ENCODE measurements at regions not wholly inside any gene's neighbourhood (a gene's known extent, or its start where the extent isn't known, plus 50 kb on each side); places are given as distances from the start of the nearest gene placed in this dataset.

DNA sequence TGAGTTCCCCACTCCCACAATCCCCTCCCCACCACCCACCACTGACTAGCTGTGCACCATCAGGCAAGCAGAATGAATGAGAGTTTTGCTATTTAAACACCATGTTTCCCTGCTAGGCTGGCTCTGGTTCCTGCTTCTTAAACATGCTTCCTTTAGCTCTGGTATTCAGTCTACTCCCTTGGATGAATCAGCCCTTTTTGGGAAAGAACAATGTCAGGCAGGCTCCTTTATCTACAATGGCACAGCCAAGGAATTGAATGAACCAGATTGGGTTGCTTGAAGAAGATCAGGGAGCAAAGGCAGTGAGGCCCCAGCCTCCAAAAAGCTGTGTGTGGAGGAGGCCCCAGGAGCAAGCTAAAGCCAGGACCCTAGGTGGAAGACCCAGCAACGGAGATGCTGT, 92.9 kb upstream of the ISX start:
- DNase-seq (ENCODE audit: low read depth): no peak
- no peak overlapping the region for H3K4me3 ChIP-seq (ENCODE audit: low read length)
- TF ChIP-seq, protein P1, sequence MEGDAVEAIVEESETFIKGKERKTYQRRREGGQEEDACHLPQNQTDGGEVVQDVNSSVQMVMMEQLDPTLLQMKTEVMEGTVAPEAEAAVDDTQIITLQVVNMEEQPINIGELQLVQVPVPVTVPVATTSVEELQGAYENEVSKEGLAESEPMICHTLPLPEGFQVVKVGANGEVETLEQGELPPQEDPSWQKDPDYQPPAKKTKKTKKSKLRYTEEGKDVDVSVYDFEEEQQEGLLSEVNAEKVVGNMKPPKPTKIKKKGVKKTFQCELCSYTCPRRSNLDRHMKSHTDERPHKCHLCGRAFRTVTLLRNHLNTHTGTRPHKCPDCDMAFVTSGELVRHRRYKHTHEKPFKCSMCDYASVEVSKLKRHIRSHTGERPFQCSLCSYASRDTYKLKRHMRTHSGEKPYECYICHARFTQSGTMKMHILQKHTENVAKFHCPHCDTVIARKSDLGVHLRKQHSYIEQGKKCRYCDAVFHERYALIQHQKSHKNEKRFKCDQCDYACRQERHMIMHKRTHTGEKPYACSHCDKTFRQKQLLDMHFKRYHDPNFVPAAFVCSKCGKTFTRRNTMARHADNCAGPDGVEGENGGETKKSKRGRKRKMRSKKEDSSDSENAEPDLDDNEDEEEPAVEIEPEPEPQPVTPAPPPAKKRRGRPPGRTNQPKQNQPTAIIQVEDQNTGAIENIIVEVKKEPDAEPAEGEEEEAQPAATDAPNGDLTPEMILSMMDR (IDR thresholded peaks at IDR 0.05; ENCODE audit: insufficient read depth, low read depth, low read length, missing control alignments): no peak

DNA sequence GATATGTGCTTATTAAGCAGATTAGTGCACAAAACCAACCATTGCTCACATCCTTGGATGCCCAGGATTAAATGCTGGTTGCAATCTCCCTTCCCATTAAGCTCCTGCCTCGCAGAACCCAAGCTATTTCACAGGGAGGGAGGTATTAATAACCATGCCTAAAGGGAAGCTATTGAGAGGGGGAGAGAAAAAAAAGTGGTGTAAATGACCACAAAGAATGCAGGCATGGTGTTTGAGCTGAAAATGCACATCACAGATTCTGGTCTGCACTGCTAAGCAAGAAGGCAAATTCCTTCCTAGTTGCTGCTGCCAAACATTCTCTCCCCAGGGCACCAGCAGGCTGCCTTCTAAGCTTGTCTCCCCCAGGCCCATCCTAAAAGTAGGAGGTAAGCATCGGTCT, 92.0 kb upstream of the ISX start:
- DNase-seq (ENCODE audit: low read depth): no peak
- H3K4me3 ChIP-seq (ENCODE audit: low read length): no peak overlapping the region
- TF ChIP-seq, protein P1 (IDR thresholded peaks at IDR 0.05; ENCODE audit: insufficient read depth, low read depth, low read length, missing control alignments): no peak

DNA sequence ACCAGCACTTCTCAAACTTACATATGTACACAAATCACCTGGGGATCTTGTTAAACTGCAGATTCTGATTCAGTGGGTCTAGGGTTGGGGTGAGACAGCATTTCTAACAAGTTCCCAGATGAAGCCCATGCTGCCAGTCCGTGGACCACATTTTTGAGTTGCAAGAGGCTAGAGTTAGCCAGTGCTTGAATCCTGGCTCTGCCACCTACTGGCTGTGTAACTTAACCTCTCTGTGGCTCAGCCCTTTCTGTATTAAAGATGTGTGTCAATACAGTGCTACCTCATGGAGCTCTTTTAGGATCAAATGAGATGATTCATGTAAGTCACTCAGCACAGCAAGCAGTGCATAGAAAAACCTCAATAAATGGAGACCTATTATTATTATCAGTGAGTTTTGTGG, 90.2 kb upstream of the ISX start:
- no peak overlapping the region for H3K4me3 ChIP-seq (ENCODE audit: low read length)
- TF ChIP-seq, protein P1 (IDR thresholded peaks at IDR 0.05; ENCODE audit: insufficient read depth, low read depth, low read length, missing control alignments): no peak
- no peak for DNase-seq (ENCODE audit: low read depth)

DNA sequence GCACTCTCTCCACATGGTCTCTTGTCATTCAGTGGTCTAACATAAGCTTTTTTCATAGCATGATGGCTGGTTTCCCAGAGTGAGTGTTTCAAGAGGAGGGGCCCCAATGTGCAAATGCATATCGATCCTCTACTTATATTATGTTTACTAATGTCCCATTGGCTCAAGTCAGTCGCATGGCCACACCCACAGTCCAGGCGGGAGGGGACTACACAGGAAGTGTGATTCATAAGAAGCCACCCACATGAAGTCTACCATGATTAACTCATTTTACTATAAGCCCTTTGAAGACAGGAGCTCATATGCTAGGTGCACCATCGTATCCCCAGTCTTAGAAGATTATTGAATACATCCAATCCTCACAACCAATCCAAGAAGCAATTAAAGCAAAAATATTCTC, 89.5 kb upstream of the ISX start:
- TF ChIP-seq, protein P1 (IDR thresholded peaks at IDR 0.05; ENCODE audit: insufficient read depth, low read depth, low read length, missing control alignments): no peak
- no peak overlapping the region for H3K4me3 ChIP-seq (ENCODE audit: low read length)
- DNase-seq (ENCODE audit: low read depth): no peak

DNA sequence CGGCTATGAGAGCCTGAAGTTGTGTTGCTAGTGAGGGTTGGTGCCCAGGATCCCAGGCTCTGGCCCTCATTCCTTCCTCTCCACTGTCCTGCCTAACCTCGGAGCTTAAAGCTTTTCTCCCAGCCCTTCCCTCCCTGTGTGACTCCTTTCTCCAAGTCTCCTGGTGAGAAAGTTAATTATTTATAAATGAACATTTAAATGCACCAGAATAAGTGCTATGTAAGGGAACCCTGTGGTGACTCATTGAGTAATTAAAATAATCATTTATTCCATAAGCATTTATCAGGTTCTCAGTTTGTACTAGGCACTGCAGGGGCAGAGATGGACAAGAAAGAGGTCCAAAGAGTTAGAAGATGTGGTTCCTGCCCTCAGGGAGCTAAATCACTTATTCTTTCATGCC, 89.1 kb upstream of the ISX start:
- H3K4me3 ChIP-seq (ENCODE audit: low read length): no peak overlapping the region
- TF ChIP-seq, protein P1 (IDR thresholded peaks at IDR 0.05; ENCODE audit: insufficient read depth, low read depth, low read length, missing control alignments): no peak

DNA sequence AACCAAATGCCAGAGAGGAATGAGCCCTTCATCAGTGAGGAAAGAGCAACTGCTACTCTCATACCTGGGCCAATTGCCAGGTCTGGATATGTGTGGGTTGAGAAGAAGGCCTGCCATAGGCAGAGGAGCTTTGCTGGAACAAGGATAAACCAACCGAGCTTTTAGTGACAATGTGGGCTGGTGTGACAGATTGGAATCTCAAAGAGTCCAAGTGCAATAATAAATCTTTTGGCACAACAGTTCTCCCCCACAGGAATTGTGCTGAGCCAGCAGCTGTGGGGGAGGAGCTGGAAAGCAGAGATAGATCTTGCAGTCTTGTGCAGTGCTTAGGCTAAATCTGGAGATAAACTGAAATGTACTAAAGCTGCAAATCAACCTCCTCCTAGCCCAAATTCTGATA, 79.4 kb upstream of the ISX start:
- no peak for DNase-seq (ENCODE audit: low read depth)
- TF ChIP-seq, protein P1 (IDR thresholded peaks at IDR 0.05; ENCODE audit: insufficient read depth, low read depth, low read length, missing control alignments): no peak
- no peak overlapping the region for H3K4me3 ChIP-seq (ENCODE audit: low read length)

More for the DNA sequence above, 89.1 kb upstream of the ISX start:
- DNase-seq (ENCODE audit: low read depth): no peak

DNA sequence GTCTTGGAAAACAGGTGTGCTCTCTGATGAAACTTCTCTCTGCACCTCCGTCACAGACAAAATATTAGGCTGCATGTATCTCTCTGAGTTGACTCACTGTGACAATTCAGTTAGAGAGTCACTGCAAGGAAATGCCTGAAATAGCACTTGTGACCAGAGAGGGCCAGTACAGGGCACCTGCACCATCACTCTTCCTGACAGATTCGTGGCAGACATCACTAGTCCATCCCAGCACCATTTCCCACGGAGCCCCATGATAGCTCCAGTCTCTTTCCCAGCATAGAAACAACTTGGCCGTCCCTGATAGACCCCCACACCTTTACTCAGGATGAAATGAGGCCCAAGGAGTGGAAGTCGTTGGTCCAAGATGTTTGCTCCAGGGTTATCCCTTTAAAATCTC, 73.3 kb upstream of the ISX start:
- DNase-seq (ENCODE audit: low read depth): no peak
- H3K4me3 ChIP-seq (ENCODE audit: low read length): no peak overlapping the region
- TF ChIP-seq, protein P1 (IDR thresholded peaks at IDR 0.05; ENCODE audit: insufficient read depth, low read depth, low read length, missing control alignments): no peak

Data from epithelial cell of esophagus (primary cell).